NCI-H2227 (cell line): ENCODE measurements at regions not wholly inside any gene's neighbourhood (a gene's known extent, or its start where the extent isn't known, plus 50 kb on each side); places are given as distances from the start of the nearest gene placed in this dataset.

ENCODE experiments used
- DNase-seq: peaks from one replicate; lab custom pipeline; 2025; ENCODE audit not compliant: unreplicated experiment; lab: John Stamatoyannopoulos, UW

- no peak for DNase-seq
These were observed 478.5 kb upstream of the GYPC start for GRCh38 chr2:126177479-126177878.

DNA sequence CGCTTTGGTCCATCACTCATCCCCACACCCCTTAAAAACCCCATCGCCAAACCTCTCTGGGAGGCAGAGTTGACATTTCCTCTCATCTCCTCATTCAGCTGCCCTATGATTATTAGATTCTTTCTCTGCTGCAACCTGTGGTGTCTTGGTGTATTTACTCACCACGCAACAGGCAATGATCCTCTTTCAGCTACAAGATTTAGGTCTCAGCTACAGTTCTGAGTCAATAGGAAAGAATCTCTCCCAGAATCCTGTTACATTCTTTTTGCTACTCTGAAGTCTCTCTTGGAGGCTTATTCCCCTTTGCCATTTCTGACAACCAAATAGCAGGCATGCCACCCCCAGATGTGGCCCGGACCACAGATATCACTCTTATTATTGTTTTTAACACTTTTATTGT, 468.3 kb upstream of the GYPC start:
- no peak for DNase-seq

DNA sequence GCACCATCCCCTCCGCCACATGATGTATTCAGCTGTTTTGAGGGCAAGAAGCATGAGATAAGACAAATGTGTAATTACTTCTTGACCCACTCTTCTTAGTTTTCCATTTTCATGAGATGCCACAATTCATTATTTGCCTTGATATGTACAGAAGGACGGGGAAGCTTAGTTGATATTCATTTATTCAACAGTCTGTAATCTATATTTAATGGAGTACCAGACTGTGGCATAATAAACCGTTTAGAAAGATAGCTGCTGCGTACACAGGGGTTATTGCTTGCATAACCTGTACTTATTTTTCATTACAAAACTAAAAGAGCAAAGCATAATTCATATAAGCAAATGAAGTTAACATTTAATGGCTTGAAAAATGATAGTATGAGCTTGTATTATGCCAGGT, 466.4 kb upstream of the GYPC start:
- DNase-seq, result no peak

GRCh38 chr2:126200538-126200937, 455.4 kb upstream of the GYPC start:
- DNase-seq, result no peak

- no peak for DNase-seq
These were observed 447.7 kb upstream of the GYPC start for GRCh38 chr2:126208266-126208665.

DNA sequence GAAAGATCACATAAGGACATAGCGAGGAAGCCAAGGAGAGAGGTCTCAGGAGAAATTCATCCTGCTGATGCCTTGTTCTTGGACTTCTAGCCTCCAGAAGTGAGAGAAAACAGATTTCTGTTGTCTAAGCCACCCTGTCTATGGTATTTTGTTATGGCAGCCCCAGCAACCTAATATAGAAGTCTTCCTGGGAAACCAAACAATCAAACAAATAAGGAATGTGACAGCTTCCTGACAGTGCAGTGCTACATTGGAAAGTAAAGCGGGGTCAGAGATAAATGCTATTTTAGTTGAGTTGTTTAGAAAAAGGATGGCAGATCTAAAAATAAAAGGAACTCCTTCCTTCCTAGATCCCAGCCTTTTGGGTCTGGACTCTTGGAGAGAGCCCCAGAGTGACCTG, 443.2 kb upstream of the GYPC start:
- no peak for DNase-seq

GRCh38 chr2:126219081-126219480, 436.9 kb upstream of the GYPC start:
- DNase-seq, result no peak

GRCh38 chr2:126220331-126220730, 435.6 kb upstream of the GYPC start:
- no peak for DNase-seq

- DNase-seq, result no peak
These were observed 434.5 kb upstream of the GYPC start for GRCh38 chr2:126221506-126221905.

- no peak for DNase-seq
These were observed 433.7 kb upstream of the GYPC start for GRCh38 chr2:126222278-126222677.

DNA sequence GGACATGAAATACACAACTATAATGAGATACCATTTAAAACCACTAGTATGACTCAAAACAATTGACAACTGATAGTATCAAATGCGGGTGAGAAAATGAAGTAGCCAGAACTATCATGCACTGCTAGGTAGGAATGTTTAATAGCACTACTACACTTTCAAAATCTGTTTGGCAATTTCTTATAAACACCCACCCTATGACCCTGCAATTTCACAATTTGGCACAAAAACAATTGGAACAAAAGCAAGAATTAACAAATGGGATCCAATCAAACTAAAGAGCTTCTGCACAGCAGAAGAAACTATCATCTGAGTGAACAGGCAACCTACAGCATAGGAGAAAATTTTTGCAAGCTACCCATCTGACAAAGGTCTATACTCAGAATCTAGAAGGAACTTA, 431.2 kb upstream of the GYPC start:
- no peak for DNase-seq

GRCh38 chr2:126227250-126227649, 428.7 kb upstream of the GYPC start:
- no peak for DNase-seq

GRCh38 chr2:126228531-126228930, 427.4 kb upstream of the GYPC start:
- no peak for DNase-seq

GRCh38 chr2:126238251-126238650, 417.7 kb upstream of the GYPC start:
- DNase-seq, result no peak

DNA sequence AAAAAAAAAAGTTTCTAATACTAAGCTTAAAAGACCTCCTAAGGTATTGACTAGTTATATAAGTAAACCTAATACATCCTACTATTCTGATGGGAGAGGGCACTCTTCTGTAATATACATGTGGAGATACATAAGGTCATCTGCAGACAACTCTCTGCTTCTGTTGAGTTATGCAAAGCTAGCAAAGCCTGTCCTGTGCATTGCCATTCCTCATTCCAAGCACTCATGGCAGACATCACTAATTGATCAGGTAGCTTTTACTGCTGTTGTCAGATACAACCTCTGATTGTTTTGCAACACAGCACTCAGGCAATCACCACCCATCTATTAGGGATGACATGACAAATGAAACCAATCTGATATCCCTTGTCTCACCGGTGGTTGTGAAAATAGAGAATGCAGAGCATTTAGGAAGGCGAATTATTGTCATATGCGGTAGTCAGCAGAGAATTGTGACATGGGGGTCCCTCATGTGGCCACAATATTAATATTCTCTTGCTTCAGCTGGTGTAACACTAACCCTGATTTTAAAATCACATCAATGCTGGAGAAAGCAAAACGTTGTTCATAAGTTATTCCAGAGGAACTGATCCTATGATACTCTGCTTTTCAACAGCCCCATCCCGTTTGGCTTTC, 416.5 kb upstream of the GYPC start:
- no peak for DNase-seq

DNA sequence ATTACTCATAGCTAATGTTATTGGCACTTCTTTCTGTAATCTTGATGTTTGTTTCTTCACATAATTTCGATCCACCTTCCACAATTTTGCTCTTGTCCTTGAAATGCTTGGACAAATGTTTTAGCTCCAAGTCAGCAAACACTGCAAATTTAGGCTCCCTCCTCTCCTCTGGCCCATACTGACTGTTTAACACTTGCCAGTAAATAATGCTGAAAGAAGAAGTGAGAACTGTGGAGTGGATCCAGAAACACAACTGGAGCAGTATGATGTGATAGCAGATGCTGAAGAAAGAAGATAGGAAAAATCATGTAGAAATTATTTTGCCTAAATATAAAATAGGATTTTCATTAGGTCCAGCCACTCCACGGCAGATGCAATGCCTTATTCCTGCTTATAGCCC, 415.0 kb upstream of the GYPC start:
- DNase-seq, result no peak

DNA sequence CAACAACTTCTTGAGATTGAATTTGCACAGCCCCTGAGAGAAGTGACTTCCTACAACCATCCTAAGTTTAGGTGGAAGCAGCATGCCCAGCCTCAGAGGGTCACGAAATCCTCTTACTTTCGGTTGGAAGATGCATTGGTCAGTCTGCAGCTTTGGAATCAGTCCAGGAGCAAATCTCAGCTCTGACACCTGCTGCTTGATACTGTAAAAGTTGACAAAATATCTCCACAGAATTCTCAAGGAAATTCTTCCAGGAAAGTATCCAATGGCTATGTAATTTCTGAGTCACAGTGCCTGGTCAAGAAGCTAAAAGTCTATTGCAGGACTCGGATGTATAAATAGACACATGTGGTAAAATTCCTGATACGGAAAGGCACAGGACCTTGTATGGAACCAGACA, 414.5 kb upstream of the GYPC start:
- no peak for DNase-seq

DNA sequence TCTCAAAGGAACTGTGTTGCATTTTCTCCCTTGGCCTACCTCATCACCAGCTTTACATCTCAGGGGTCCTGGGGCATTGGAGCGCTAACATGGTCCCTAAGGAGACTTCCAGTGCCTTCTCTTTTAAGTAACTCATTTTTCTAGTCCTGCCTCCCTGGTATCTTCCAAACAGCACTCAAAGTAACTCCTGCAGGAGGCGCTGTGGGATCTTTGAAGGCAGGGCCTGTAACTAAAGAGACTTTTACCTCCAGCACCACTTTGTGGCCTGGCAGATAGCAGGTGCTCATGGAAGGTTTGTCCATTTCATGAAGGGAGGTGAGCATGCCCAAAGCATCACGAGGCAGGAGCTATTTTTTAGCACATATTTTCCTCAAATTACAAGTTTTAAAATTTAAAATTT, 411.0 kb upstream of the GYPC start:
- DNase-seq, result no peak

DNA sequence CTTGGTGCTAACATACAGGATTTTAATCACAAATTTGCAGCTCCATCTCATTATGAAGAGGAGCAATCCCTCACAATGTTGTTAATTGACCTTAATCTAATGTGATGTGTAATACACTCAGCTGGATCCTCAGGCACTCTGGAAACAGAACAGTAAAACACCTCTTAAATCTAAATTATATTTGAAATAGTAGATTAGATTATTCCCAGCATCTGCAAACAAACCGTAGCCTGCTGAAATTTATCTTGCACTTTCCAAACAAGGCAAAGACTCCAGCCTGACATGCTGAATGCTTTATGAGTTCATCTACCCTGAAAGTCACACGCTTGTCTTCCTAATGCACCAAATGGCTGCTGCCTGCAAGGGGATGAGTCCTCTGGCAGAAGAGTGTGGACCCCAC, 402.3 kb upstream of the GYPC start:
- no peak for DNase-seq

GRCh38 chr2:126264625-126265024, 391.3 kb upstream of the GYPC start:
- DNase-seq, result no peak

- no peak for DNase-seq
These were observed 386.0 kb upstream of the GYPC start for GRCh38 chr2:126269911-126270310.

- DNase-seq, result no peak
These were observed 385.4 kb upstream of the GYPC start for GRCh38 chr2:126270587-126270986.

DNA sequence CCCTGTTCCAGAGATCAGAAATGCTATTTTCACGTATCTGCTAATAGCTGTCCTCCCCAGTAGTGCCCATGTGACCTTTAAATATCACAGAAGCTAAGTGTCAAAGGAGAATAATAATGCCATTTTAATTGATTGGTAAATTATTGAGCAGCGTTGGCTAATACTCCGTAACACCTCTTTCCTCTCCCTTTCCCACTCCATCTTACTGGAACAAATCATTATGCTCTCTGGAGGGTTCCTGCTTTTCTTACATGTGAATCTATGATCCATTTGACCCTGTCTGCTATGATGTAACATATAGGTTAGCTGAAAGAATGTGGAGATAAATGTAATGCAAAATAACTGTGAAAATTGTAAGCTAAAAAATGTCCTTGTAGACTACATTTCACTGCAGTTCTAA, 383.6 kb upstream of the GYPC start:
- DNase-seq, result no peak

DNA sequence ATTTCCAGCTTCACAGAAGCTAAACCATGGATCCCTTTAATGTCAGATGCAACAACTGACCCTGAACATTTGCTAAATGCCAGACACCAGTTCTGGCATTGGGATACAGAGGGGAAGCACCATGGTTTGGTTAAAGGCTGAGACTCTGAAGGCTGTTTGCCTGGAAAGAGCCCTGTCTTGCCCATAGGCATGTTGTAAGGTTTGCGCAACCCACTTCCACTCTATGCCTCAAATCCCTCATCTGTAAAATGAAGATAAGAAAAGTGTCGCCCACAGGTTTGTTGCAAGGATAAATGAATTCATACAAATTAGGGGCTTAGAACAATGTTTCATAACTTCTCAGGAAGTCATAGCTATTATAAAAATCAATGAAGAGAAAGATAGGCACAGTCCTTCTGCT, 380.9 kb upstream of the GYPC start:
- no peak for DNase-seq
